ENCODE measurements at regions not wholly inside any gene's neighbourhood (a gene's known extent, or its start where the extent isn't known, plus 50 kb on each side); places are given as distances from the start of the nearest gene placed in this dataset.

DNA sequence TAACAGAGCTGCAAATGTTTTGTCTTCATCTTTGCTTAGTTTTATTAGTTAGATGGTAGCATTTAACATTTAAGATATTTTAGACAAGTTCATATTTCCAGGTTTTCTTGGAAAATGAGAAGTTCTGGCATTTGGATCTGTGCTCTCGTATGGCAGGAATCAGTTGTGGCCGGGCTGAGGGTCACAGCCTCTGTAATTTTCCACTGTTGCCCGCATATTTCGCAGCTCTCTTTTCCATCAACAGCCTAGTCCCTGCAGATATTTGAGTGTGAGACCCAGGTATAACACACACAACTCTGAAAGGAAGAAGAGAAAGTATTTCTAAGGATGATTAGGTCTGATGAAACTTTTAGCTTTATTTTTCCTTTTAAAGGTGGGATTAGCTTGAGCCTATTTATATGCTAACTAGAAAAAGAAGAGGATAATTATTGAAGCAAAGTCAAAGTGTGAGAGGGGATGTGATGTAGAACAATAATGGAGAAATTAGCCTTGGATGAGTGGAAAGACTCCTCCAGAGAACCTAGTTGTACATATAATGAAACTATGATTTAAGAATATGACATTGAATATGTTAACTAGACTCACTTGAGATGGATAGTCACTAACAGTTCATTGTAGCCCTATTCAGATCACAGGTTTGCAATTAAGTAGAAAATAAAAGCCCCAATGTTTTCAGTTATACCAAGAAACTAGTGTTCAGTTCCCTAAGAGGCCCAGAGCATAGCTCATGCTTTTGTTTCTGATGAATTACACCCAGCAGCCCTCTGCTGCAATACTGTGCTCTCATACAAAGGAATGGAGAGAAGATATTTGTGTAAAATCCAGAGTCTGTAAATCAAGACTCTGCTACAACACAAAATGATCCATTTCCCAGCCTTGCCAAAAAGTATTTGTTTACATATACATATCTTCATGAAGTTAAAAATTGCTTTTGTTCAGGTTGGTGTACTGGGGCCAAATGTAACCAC is 158.4 kb downstream of the C12orf50 start:
- Histone ChIP-seq H3K4me3 (ENCODE audit: low read length) (no peak overlapping the region), H3K27ac (ENCODE audit: low read depth, low read length) (no peak overlapping the region), H3K9ac (ENCODE audit: low read length) (no peak overlapping the region), H3K4me1 (ENCODE audit: control insufficient read depth, insufficient read depth, low read length) (no peaks in the 10 kb centered on the region), H3K27me3 (ENCODE audit: control insufficient read depth, insufficient read depth, low read length) (no peaks in the 10 kb centered on the region), H3K36me3 (ENCODE audit: control insufficient read depth, insufficient read depth, low read length) (no peaks in the 10 kb centered on the region)

DNA sequence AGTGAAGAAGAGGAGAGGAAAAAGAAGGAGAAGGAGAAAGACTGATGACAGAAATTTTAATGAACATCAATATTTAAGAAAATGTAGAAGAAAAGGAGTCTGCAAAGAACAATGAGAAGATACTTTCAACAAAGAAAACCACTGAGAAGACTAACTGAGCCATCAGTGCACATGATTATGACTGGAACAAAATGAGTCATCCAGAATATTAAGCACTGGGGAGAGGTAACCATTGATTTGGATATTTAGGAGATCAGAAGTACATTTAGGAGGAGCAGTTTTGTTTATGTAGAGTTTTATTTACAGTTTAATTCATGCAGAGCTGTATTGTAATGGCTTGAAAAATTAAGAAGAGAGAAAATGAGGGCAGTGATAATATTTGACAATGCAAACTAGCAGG is 159.1 kb downstream of the C12orf50 start:
- H3K9ac ChIP-seq (ENCODE audit: low read length): no peak overlapping the region
- H3K4me1 ChIP-seq (ENCODE audit: control insufficient read depth, insufficient read depth, low read length): no peaks in the 10 kb centered on the region
- H3K4me3 ChIP-seq (ENCODE audit: low read length): no peak overlapping the region
- no peaks in the 10 kb centered on the region for H3K36me3 ChIP-seq (ENCODE audit: control insufficient read depth, insufficient read depth, low read length)
- no peaks in the 10 kb centered on the region for H3K27me3 ChIP-seq (ENCODE audit: control insufficient read depth, insufficient read depth, low read length)
- no peak overlapping the region for H3K27ac ChIP-seq (ENCODE audit: low read depth, low read length)

GRCh38 chr12:87866578-87867292 is 162.5 kb downstream of the C12orf50 start:
- Histone ChIP-seq H3K36me3 (ENCODE audit: control insufficient read depth, insufficient read depth, low read length) (no peaks in the 10 kb centered on the region), H3K9ac (ENCODE audit: low read length) (no peak overlapping the region)

DNA sequence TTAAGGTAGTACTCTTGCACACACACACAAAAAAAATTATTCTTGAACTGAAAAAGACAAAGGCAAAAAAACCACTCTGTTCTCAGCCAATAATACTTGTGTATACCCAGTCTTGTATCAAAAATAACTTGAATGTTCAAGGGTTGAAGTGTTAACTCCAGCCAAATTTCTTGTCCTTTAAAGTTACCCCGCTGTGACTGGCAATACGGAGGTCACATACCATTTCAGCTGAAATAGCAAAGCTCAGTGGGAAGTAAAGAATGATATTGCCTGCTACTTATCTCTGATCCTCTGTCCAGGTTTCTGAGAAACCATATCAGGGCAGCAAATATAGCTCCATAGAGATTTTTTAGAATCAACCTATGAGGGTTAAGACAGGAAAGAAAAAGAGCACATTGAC is 167.4 kb downstream of the C12orf50 start:
- Histone ChIP-seq H3K27me3 (ENCODE audit: control insufficient read depth, insufficient read depth, low read length) (no peaks in the 10 kb centered on the region), H3K9ac (ENCODE audit: low read length) (no peak overlapping the region), H3K4me1 (ENCODE audit: control insufficient read depth, insufficient read depth, low read length) (no peaks in the 10 kb centered on the region), H3K4me3 (ENCODE audit: low read length) (no peak overlapping the region), H3K36me3 (ENCODE audit: control insufficient read depth, insufficient read depth, low read length) (no peaks in the 10 kb centered on the region), H3K27ac (ENCODE audit: low read depth, low read length) (no peak overlapping the region)

More at GRCh38 chr12:87866578-87867292, 162.5 kb downstream of the C12orf50 start:
- H3K4me3 ChIP-seq (ENCODE audit: low read length): no peak overlapping the region
- H3K27ac ChIP-seq (ENCODE audit: low read depth, low read length): no peak overlapping the region
- H3K27me3 ChIP-seq (ENCODE audit: control insufficient read depth, insufficient read depth, low read length): no peaks in the 10 kb centered on the region
- H3K4me1 ChIP-seq (ENCODE audit: control insufficient read depth, insufficient read depth, low read length): no peaks in the 10 kb centered on the region

- H3K27ac ChIP-seq (ENCODE audit: low read depth, low read length): no peak overlapping the region
- H3K4me1 ChIP-seq (ENCODE audit: control insufficient read depth, insufficient read depth, low read length): no peaks in the 10 kb centered on the region
- H3K27me3 ChIP-seq (ENCODE audit: control insufficient read depth, insufficient read depth, low read length): no peaks in the 10 kb centered on the region
- H3K36me3 ChIP-seq (ENCODE audit: control insufficient read depth, insufficient read depth, low read length): no peaks in the 10 kb centered on the region
- no peak overlapping the region for H3K9ac ChIP-seq (ENCODE audit: low read length)
- no peak overlapping the region for H3K4me3 ChIP-seq (ENCODE audit: low read length)
Observed at GRCh38 chr12:87853448-87854003, 175.7 kb downstream of the C12orf50 start.

DNA sequence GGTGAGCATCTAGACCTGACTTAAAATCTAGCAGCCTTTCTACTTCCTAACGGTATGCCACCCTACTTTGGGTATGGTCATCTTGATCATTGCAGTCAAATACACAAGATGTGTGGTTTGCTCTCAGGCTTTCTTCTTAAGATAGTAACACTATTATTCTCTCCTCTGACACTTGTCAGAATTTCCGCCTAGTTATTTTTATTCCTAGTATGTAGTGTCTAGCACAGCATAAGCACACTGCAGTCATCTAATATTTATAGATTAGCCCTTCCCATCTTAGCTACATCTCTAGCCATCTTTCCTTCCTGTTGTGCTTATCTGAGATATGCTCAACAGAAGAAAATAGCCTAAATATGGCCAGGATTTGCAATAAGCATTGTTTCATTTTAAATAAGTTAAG is 180.1 kb downstream of the C12orf50 start:
- no peak overlapping the region for H3K4me3 ChIP-seq (ENCODE audit: low read length)
- H3K4me1 ChIP-seq (ENCODE audit: control insufficient read depth, insufficient read depth, low read length): no peaks in the 10 kb centered on the region
- no peak overlapping the region for H3K9ac ChIP-seq (ENCODE audit: low read length)
- no peaks in the 10 kb centered on the region for H3K36me3 ChIP-seq (ENCODE audit: control insufficient read depth, insufficient read depth, low read length)
- no peaks in the 10 kb centered on the region for H3K27me3 ChIP-seq (ENCODE audit: control insufficient read depth, insufficient read depth, low read length)
- no peak overlapping the region for H3K27ac ChIP-seq (ENCODE audit: low read depth, low read length)

DNA sequence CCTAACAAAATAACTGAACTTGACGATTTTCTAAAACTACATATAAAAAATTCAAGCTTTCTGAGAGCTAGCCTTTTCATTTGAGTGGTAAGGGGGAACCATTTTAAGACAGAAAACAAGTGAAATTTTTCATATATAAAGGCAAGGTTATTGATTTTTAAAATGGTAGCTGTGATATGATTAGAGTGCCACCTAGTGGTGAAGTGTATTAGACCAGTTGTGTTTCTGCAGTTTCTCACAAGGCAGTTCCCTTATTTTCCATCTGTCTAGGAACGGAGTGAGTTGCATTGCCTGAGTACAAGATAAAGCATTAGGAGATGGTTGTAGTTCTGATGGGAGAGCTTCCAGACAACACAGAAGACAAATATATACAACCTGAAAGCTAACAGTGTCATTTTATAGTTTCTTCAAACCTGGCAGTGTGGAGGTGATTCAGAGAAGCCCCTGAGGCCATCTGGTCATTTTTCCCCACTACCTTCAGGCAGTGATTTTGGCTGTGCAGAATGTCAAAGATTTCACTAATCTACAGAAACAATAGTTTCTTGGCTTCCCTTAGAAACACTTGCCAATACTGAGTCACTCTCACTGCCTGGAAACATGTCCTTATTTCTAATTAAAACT is 180.8 kb downstream of the C12orf50 start:
- Histone ChIP-seq H3K4me3 (ENCODE audit: low read length) (no peak overlapping the region), H3K4me1 (ENCODE audit: control insufficient read depth, insufficient read depth, low read length) (no peaks in the 10 kb centered on the region), H3K27me3 (ENCODE audit: control insufficient read depth, insufficient read depth, low read length) (no peaks in the 10 kb centered on the region), H3K9ac (ENCODE audit: low read length) (no peak overlapping the region), H3K27ac (ENCODE audit: low read depth, low read length) (no peak overlapping the region), H3K36me3 (ENCODE audit: control insufficient read depth, insufficient read depth, low read length) (no peaks in the 10 kb centered on the region)

DNA sequence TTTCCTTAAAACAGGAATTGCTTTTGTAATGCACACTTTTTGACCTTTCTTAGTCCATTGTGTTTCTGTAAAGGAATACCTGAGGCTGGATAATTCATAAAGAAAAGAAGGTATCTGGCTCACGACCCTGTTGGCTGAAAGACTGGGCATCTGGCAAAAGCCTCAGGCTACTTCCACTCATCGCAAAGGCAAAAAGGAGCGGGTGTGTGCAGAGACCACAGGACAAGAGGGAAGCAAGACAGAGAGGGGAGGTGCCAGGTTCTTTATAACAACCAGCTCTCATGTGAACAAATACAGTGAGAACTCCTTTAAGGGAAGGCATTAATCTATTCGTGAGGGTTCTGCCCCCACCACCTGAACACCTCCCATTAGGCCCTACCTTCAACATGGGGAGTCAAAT is 182.1 kb downstream of the C12orf50 start:
- Histone ChIP-seq H3K27me3 (ENCODE audit: control insufficient read depth, insufficient read depth, low read length) (no peaks in the 10 kb centered on the region), H3K4me3 (ENCODE audit: low read length) (no peak overlapping the region), H3K4me1 (ENCODE audit: control insufficient read depth, insufficient read depth, low read length) (no peaks in the 10 kb centered on the region), H3K36me3 (ENCODE audit: control insufficient read depth, insufficient read depth, low read length) (no peaks in the 10 kb centered on the region), H3K9ac (ENCODE audit: low read length) (no peak overlapping the region), H3K27ac (ENCODE audit: low read depth, low read length) (no peak overlapping the region)

GRCh38 chr12:87846045-87846444 is 183.2 kb downstream of the C12orf50 start:
- H3K27ac ChIP-seq (ENCODE audit: low read depth, low read length): no peak overlapping the region
- H3K9ac ChIP-seq (ENCODE audit: low read length): no peak overlapping the region
- no peak overlapping the region for H3K4me3 ChIP-seq (ENCODE audit: low read length)
- no peaks in the 10 kb centered on the region for H3K36me3 ChIP-seq (ENCODE audit: control insufficient read depth, insufficient read depth, low read length)
- no peaks in the 10 kb centered on the region for H3K27me3 ChIP-seq (ENCODE audit: control insufficient read depth, insufficient read depth, low read length)
- no peaks in the 10 kb centered on the region for H3K4me1 ChIP-seq (ENCODE audit: control insufficient read depth, insufficient read depth, low read length)

GRCh38 chr12:87841935-87842334 is 187.3 kb downstream of the C12orf50 start:
- H3K4me3 ChIP-seq (ENCODE audit: low read length): no peak overlapping the region
- H3K27ac ChIP-seq (ENCODE audit: low read depth, low read length): no peak overlapping the region
- no peak overlapping the region for H3K9ac ChIP-seq (ENCODE audit: low read length)
- H3K4me1 ChIP-seq (ENCODE audit: control insufficient read depth, insufficient read depth, low read length): no peaks in the 10 kb centered on the region
- H3K27me3 ChIP-seq (ENCODE audit: control insufficient read depth, insufficient read depth, low read length): no peaks in the 10 kb centered on the region
- no peaks in the 10 kb centered on the region for H3K36me3 ChIP-seq (ENCODE audit: control insufficient read depth, insufficient read depth, low read length)

DNA sequence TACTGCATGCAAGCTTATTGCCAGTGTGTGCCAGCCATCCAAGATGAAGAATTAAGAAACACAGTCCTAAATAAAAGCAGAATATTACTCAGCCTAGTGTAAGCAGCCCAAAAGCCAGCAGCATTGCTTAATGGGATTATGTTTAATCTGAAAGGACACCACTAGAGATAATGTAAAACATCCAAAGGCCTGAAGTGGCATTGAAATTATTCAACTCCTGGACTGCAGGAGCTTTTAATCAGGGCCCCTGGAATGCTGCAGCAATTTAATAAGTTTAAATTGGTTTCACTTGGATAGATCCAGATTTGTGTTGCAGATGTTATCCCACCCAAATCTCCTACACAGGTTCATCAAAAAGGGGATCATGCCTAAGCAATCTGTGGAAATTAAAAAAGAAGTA is 193.0 kb downstream of the C12orf50 start:
- Histone ChIP-seq H3K4me3 (ENCODE audit: low read length) (no peak overlapping the region), H3K36me3 (ENCODE audit: control insufficient read depth, insufficient read depth, low read length) (no peaks in the 10 kb centered on the region), H3K9ac (ENCODE audit: low read length) (no peak overlapping the region), H3K27ac (ENCODE audit: low read depth, low read length) (no peak overlapping the region), H3K27me3 (ENCODE audit: control insufficient read depth, insufficient read depth, low read length) (no peaks in the 10 kb centered on the region), H3K4me1 (ENCODE audit: control insufficient read depth, insufficient read depth, low read length) (no peaks in the 10 kb centered on the region)

DNA sequence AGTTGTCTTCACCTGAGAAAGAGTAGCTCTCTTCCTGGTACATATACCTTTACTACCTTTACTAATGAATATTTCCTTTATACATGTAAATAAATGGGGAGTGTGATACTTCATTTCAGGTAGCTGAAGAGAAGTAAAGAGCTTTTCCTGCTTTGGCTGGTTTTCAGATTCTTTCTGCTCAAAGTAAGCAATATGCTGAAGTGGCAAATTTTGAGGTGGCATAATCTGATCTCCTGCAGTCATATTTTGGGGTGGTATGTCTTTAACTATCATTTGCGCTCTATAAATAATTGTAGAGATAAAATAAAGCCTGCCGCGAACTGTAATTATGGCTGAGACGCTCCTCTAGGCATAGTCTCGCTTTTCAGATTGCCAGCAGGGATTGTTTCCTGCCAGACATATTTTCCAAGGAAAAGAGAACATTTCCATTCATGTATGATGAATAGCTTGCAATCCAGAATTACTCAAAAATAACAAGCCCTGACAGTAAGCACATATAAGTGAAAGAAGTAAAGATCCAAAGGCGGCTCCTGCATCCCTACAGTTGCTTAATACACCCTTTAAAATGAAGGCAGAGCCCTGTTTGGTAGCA is 200.7 kb downstream of the C12orf50 start:
- no peaks in the 10 kb centered on the region for H3K27me3 ChIP-seq (ENCODE audit: control insufficient read depth, insufficient read depth, low read length)
- no peaks in the 10 kb centered on the region for H3K4me1 ChIP-seq (ENCODE audit: control insufficient read depth, insufficient read depth, low read length)
- no peaks in the 10 kb centered on the region for H3K36me3 ChIP-seq (ENCODE audit: control insufficient read depth, insufficient read depth, low read length)
- no peak overlapping the region for H3K4me3 ChIP-seq (ENCODE audit: low read length)
- H3K27ac ChIP-seq (ENCODE audit: low read depth, low read length): no peak overlapping the region
- no peak overlapping the region for H3K9ac ChIP-seq (ENCODE audit: low read length)

Measured in rectal smooth muscle tissue (tissue), 1 donor.